Osteoblast (primary cell): ENCODE measurements at regions not wholly inside any gene's neighbourhood (a gene's known extent, or its start where the extent isn't known, plus 50 kb on each side); places are given as distances from the start of the nearest gene placed in this dataset.

Experiments
- DNase-seq: peaks from one replicate; pipeline ENCODE4 v3.0.0; 2011; ENCODE audit warnings: low spot score, mixed read lengths; ENCODE audit not compliant: insufficient read length; ENCODE audit errors: missing footprints
- H2AFZ ChIP-seq: 2 replicates; pipeline ENCODE4 v1.6.0; 2011; ENCODE audit warnings: mild to moderate bottlenecking, low read length
- H3K27ac ChIP-seq: 2 replicates; pipeline ENCODE4 v1.5.1; 2011; ENCODE audit warnings: mild to moderate bottlenecking, low read depth, low read length, moderate library complexity
- H3K27me3 ChIP-seq: 2 replicates; pipeline ENCODE4 v1.6.0; 2012; ENCODE audit warnings: mild to moderate bottlenecking, control low read depth, inconsistent platforms, low read length, moderate library complexity; ENCODE audit not compliant: insufficient read depth
- H3K36me3 ChIP-seq: 2 replicates; pipeline ENCODE4 v1.5.1; 2011; ENCODE audit warnings: mild to moderate bottlenecking, low read length, control low read depth, moderate library complexity; ENCODE audit not compliant: insufficient read depth
- H3K4me1 ChIP-seq: 2 replicates; pipeline ENCODE4 v1.5.1; 2011; ENCODE audit warnings: mild to moderate bottlenecking, low read length, control low read depth, moderate library complexity; ENCODE audit not compliant: insufficient read depth
- H3K4me2 ChIP-seq: 2 replicates; pipeline ENCODE4 v1.6.0; 2011; ENCODE audit warnings: mild to moderate bottlenecking, low read length; ENCODE audit not compliant: insufficient read depth
- H3K4me3 ChIP-seq: fragments of 200-600 bp; sonication (generic); 3 replicates; pipeline ENCODE4 v1.5.1; 2012; ENCODE audit warnings: mild to moderate bottlenecking, low read length, inconsistent platforms; ENCODE audit not compliant: insufficient read depth
- H3K79me2 ChIP-seq: 2 replicates; pipeline ENCODE4 v1.6.0; 2012; ENCODE audit warnings: mild to moderate bottlenecking, low read length, control low read depth, inconsistent platforms; ENCODE audit not compliant: insufficient read depth
- H3K9me3 ChIP-seq: 2 replicates; pipeline ENCODE4 v1.5.1; 2011; ENCODE audit warnings: low read depth, low read length, control low read depth
- H4K20me1 ChIP-seq: 2 replicates; pipeline ENCODE4 v1.6.0; 2012; ENCODE audit warnings: mild to moderate bottlenecking, low read length, control low read depth; ENCODE audit not compliant: insufficient read depth
- CTCF ChIP-seq: IDR thresholded peaks from 2 replicates; pipeline ENCODE4 v1.5.1; 2011; ENCODE audit warnings: mild to moderate bottlenecking, low read depth, low read length, moderate library complexity; ENCODE audit errors: extremely low read depth

GRCh38 chr12:59916988-59917387 is 321.2 kb downstream of the SLC16A7 start:
- Histone ChIP-seq H2AFZ (no peak overlapping the region), H3K4me3 (no peak overlapping the region), H3K9me3 (no peaks in the 10 kb centered on the region), H3K4me1 (no peaks in the 10 kb centered on the region), H3K36me3 (no peaks in the 10 kb centered on the region), H3K79me2 (no peaks in the 10 kb centered on the region), H3K27me3 (no peaks in the 10 kb centered on the region), H3K4me2 (no peak overlapping the region), H3K27ac (no peak overlapping the region), H4K20me1 (no peaks in the 10 kb centered on the region)
- TF ChIP-seq CTCF: no peak
- DNase-seq: no peak

- no peak overlapping the region for H3K4me2 ChIP-seq
- no peak overlapping the region for H3K4me3 ChIP-seq
- H3K4me1 ChIP-seq: no peaks in the 10 kb centered on the region
- H4K20me1 ChIP-seq: no peaks in the 10 kb centered on the region
- H3K27ac ChIP-seq: no peak overlapping the region
- no peaks in the 10 kb centered on the region for H3K79me2 ChIP-seq
- no peaks in the 10 kb centered on the region for H3K27me3 ChIP-seq
- DNase-seq: no peak
- no peak overlapping the region for H2AFZ ChIP-seq
- no peak for TF ChIP-seq CTCF
- no peaks in the 10 kb centered on the region for H3K36me3 ChIP-seq
- H3K9me3 ChIP-seq: no peaks in the 10 kb centered on the region
Measured at GRCh38 chr12:59927032-59927431, 331.2 kb downstream of the SLC16A7 start.

- Histone ChIP-seq H3K79me2 (no peaks in the 10 kb centered on the region), H3K27ac (no peak overlapping the region), H4K20me1 (no peaks in the 10 kb centered on the region), H3K4me3 (no peak overlapping the region), H3K9me3 (no peaks in the 10 kb centered on the region), H3K27me3 (no peaks in the 10 kb centered on the region), H3K4me1 (no peaks in the 10 kb centered on the region), H2AFZ (no peak overlapping the region), H3K4me2 (no peak overlapping the region), H3K36me3 (no peaks in the 10 kb centered on the region)
- DNase-seq: no peak
- no peak for TF ChIP-seq CTCF
Measured at GRCh38 chr12:59928416-59928815, 332.6 kb downstream of the SLC16A7 start.

GRCh38 chr12:59929110-59929509 is 333.3 kb downstream of the SLC16A7 start:
- no peak for TF ChIP-seq CTCF
- Histone ChIP-seq H4K20me1 (no peaks in the 10 kb centered on the region), H2AFZ (no peak overlapping the region), H3K27ac (no peak overlapping the region), H3K36me3 (no peaks in the 10 kb centered on the region), H3K4me2 (no peak overlapping the region), H3K9me3 (no peaks in the 10 kb centered on the region), H3K4me3 (no peak overlapping the region), H3K4me1 (no peaks in the 10 kb centered on the region), H3K79me2 (no peaks in the 10 kb centered on the region), H3K27me3 (no peaks in the 10 kb centered on the region)
- no peak for DNase-seq
